GM12872 (cell line): ENCODE measurements at regions not wholly inside any gene's neighbourhood (a gene's known extent, or its start where the extent isn't known, plus 50 kb on each side); places are given as distances from the start of the nearest gene placed in this dataset.

Source experiments
- TF ChIP-seq, protein P1 (sequence below): IDR thresholded peaks from 3 replicates; pipeline ENCODE4 v1.5.1; 2011; ENCODE audit warnings: low read depth, mild to moderate bottlenecking, low read length, moderate library complexity; ENCODE audit not compliant: insufficient read depth

- TF ChIP-seq, protein P1, sequence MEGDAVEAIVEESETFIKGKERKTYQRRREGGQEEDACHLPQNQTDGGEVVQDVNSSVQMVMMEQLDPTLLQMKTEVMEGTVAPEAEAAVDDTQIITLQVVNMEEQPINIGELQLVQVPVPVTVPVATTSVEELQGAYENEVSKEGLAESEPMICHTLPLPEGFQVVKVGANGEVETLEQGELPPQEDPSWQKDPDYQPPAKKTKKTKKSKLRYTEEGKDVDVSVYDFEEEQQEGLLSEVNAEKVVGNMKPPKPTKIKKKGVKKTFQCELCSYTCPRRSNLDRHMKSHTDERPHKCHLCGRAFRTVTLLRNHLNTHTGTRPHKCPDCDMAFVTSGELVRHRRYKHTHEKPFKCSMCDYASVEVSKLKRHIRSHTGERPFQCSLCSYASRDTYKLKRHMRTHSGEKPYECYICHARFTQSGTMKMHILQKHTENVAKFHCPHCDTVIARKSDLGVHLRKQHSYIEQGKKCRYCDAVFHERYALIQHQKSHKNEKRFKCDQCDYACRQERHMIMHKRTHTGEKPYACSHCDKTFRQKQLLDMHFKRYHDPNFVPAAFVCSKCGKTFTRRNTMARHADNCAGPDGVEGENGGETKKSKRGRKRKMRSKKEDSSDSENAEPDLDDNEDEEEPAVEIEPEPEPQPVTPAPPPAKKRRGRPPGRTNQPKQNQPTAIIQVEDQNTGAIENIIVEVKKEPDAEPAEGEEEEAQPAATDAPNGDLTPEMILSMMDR = no peak
Observed at GRCh38 chr14:34088914-34089313, 138.0 kb upstream of the EGLN3 start.

- TF ChIP-seq, protein P1 = no peak
Observed at GRCh38 chr14:34087571-34087970, 136.7 kb upstream of the EGLN3 start.

DNA sequence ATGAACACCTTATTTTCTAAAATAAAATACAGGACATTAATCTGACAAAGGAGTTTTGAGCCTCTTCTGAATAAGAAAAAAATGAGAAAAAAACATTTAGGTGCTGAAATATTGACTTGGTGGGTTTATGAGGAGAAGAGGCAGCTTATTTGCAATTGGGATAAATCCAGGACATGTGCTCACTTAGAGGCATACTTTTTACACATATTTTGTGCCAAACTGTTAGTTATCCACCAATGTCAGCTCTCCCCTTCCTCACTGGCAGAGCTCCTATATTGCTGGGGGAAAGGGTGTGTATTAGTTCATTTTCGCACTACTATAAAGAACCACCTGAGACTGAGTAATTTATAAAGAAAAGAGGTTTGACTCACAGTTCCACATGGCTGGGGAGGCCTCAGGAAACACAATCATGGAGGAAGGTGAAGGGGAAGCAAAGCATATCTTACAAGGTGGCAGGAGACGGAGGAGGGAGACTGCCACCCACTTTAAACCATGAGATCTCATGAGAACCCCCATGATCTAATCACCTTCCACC is 135.4 kb upstream of the EGLN3 start:
- TF ChIP-seq, protein P1 = no peak

GRCh38 chr14:34085695-34086094 is 134.8 kb upstream of the EGLN3 start:
- TF ChIP-seq, protein P1 = no peak

GRCh38 chr14:34081576-34082136 is 130.8 kb upstream of the EGLN3 start:
- TF ChIP-seq, protein P1 = no peak

DNA sequence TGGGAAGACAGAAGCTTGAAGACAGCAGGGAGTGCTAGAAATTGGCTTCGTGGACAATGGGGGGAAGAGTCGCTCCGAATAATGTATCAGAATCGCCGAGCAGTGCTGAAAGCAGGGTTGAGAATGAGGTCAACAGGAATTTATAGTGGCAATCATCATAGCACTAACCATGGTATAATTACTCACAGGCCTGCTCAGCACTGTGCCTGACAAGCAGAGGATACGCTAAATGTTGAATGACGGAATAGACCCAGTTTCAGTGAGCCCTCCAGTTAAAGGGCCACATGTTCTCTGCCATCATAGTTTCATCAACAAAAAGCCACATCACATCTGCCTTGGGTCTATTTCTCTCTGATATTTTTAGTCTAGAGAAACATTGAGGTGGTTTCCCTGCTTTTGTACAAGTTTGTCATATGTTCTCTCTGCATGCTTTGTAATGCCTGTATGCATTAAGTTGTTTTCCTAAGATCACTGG is 130.3 kb upstream of the EGLN3 start:
- TF ChIP-seq, protein P1 = no peak

GRCh38 chr14:34078117-34078743 is 127.4 kb upstream of the EGLN3 start:
- TF ChIP-seq, protein P1 = no peak
